ENCODE measurements at regions not wholly inside any gene's neighbourhood (a gene's known extent, or its start where the extent isn't known, plus 50 kb on each side); places are given as distances from the start of the nearest gene placed in this dataset.

DNA sequence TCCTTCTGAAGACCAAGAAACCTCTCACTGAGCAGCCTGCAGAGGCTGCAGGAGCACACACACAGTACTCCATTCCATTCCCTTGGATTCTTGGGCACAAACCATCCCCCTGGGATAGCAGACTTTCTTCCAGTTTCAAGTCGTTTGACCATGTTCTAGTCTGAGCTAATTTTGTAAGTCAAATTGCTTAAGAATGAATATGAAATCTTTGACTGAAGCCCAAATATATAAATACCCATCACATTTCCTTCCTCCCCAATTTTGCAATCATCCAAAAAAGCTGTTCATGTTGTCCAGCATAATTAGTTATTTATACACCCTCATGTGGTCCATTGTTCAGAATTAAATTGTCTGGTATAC, 231.2 kb upstream of the TPRG1 start:
- ChIA-PET POLR2A (interaction anchor here (0.6 kb wide), 1 partner anchor 168 kb away, joined by 3 read pairs; no protein-coding TSS in a partner anchor), CTCF (interaction anchor here (0.6 to 1.2 kb wide), 3 partner anchors 14 to 374 kb away, joined by 3 to 5 read pairs (median 4); no protein-coding TSS in a partner anchor)
- H3K36me3 Mint-ChIP-seq (ENCODE audit: low read depth), result no peaks in the 10 kb centered on the region
- H3K4me3 Mint-ChIP-seq, result no peak overlapping the region
- H3K27ac Mint-ChIP-seq, result no peak overlapping the region
- peaks cover 7% of the 10 kb centered on the region for H3K27me3 Mint-ChIP-seq (ENCODE audit: low read depth)
- no peaks in the 10 kb centered on the region for H3K9me3 Mint-ChIP-seq (ENCODE audit: insufficient read depth)
- ATAC-seq (no peak), DNase-seq (no peak)
- H3K4me1 Mint-ChIP-seq (ENCODE audit: low read depth), result no peaks in the 10 kb centered on the region

DNA sequence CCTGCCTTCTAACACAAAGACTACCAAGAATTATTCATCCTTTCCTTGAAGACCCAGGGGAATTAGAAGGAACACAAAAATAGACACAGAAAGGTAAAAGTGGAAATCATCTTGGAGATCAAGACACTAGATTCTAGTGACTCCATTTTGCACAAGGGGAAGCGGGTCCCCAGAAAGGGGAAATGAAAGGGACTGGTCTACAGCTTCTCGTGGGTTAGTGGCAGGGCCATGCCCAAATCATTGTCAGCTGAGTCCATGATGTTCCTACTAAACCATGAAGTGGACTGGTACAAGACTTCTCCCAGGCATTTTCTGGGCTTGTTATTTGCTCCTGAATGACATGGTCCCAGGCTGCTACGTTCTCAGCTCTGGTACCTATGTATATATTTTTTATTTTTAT, 230.7 kb upstream of the TPRG1 start:
- POLR2A ChIA-PET, result interaction anchor here (0.6 kb wide), 1 partner anchor 169 kb away, joined by 3 read pairs; no protein-coding TSS in a partner anchor
- H3K4me1 Mint-ChIP-seq (ENCODE audit: low read depth), result no peaks in the 10 kb centered on the region
- peaks cover 7% of the 10 kb centered on the region for H3K27me3 Mint-ChIP-seq (ENCODE audit: low read depth)
- H3K27ac Mint-ChIP-seq, result no peak overlapping the region
- H3K4me3 Mint-ChIP-seq, result no peak overlapping the region
- no peaks in the 10 kb centered on the region for H3K36me3 Mint-ChIP-seq (ENCODE audit: low read depth)
- DNase-seq (no peak), ATAC-seq (no peak)
- CTCF ChIA-PET, result interaction anchor here (0.6 to 1.2 kb wide), 3 partner anchors 14 to 375 kb away, joined by 3 to 5 read pairs (median 4); no protein-coding TSS in a partner anchor
- no peaks in the 10 kb centered on the region for H3K9me3 Mint-ChIP-seq (ENCODE audit: insufficient read depth)

DNA sequence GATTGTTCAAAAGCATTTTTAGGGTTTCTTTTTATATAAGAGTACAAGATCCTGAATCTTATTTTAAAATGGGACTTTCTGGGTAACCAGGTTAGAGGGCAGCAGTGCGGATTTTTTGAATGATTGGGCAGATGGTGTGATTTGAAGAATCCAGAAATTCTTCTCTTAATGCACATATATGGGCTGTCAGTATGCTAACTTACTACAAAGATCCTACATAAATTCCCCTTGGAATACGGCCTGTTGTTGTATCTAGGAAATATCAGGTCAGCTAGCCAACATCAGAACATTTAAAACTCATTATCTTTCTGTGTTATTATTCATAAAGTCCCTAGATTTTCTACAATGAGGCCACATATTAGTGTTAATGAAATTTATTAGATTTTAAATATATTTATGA, 229.6 kb upstream of the TPRG1 start:
- Mint-ChIP-seq H3K27ac (no peak overlapping the region), H3K4me3 (no peak overlapping the region), H3K36me3 (ENCODE audit: low read depth) (no peaks in the 10 kb centered on the region), H3K27me3 (ENCODE audit: low read depth) (peaks cover 7% of the 10 kb centered on the region), H3K9me3 (ENCODE audit: insufficient read depth) (no peaks in the 10 kb centered on the region), H3K4me1 (ENCODE audit: low read depth) (no peaks in the 10 kb centered on the region)
- no peak for DNase-seq
- CTCF ChIA-PET, result interaction anchor here (0.9 to 20.0 kb wide), 2 partner anchors 1202 to 1205 kb away, joined by 4 to 552 read pairs; no protein-coding TSS in a partner anchor
- ATAC-seq, result no peak
- POLR2A ChIA-PET, result no interaction called here

DNA sequence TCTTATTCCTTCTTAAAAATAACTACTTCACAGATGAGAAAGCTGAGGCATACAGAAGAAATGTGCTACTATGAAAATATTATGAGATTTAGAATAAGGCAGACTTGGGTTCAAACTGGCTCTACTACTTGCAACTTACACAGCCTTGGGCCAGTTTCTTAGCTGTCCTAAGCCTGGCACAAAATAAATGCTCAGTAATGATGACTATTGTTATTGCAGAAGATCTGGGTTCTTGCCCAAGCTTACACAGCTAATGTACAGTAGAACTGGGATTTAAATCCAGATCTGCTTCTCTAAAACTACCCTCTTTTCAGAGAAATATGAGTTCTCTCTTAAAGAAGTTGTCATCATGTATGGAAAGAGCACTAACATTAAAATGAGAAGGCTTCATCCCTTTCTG, 228.2 kb upstream of the TPRG1 start:
- H3K4me3 Mint-ChIP-seq, result no peak overlapping the region
- ChIA-PET CTCF (interaction anchor here (0.8 to 20.0 kb wide), 5 partner anchors 8 to 1206 kb away, joined by 3 to 552 read pairs (median 4); no protein-coding TSS in a partner anchor), POLR2A (interaction anchor here (0.6 kb wide), 2 partner anchors 95 to 198 kb away, joined by 3 to 4 read pairs; no protein-coding TSS in a partner anchor)
- ATAC-seq (no peak), DNase-seq (no peak)
- peaks cover 7% of the 10 kb centered on the region for H3K27me3 Mint-ChIP-seq (ENCODE audit: low read depth)
- H3K4me1 Mint-ChIP-seq (ENCODE audit: low read depth), result no peaks in the 10 kb centered on the region
- no peaks in the 10 kb centered on the region for H3K36me3 Mint-ChIP-seq (ENCODE audit: low read depth)
- H3K27ac Mint-ChIP-seq, result no peak overlapping the region
- no peaks in the 10 kb centered on the region for H3K9me3 Mint-ChIP-seq (ENCODE audit: insufficient read depth)

DNA sequence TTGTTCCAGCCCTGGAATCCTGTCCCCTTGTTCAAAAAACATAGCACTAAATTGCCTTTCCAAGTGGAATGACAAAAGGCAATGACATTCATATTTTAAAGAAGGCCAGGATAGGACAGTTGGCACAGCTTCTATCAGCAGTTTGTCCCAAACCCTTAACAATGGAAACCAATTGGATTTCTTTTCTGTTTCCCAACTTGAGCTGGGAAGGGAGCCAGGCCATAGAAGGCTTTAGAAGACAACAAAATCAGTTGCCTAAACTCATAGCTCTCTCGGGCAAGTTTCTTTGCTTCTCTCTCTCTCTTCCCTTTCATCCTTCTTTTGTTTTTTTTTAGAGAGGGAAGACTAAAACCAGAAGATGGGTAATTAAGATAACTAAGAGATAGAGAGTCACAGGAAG, 227.7 kb upstream of the TPRG1 start:
- Mint-ChIP-seq H3K36me3 (ENCODE audit: low read depth) (no peaks in the 10 kb centered on the region), H3K9me3 (ENCODE audit: insufficient read depth) (no peaks in the 10 kb centered on the region), H3K4me1 (ENCODE audit: low read depth) (no peaks in the 10 kb centered on the region), H3K4me3 (no peak overlapping the region), H3K27me3 (ENCODE audit: low read depth) (peaks cover 7% of the 10 kb centered on the region), H3K27ac (no peak overlapping the region)
- POLR2A ChIA-PET, result interaction anchor here (1.3 kb wide), 1 partner anchor 1204 kb away, joined by 3 read pairs; no protein-coding TSS in a partner anchor
- CTCF ChIA-PET, result interaction anchor here (0.8 to 20.0 kb wide), 4 partner anchors 9 to 1206 kb away, joined by 3 to 552 read pairs (median 26); no protein-coding TSS in a partner anchor
- ATAC-seq (no peak), DNase-seq (no peak)

DNA sequence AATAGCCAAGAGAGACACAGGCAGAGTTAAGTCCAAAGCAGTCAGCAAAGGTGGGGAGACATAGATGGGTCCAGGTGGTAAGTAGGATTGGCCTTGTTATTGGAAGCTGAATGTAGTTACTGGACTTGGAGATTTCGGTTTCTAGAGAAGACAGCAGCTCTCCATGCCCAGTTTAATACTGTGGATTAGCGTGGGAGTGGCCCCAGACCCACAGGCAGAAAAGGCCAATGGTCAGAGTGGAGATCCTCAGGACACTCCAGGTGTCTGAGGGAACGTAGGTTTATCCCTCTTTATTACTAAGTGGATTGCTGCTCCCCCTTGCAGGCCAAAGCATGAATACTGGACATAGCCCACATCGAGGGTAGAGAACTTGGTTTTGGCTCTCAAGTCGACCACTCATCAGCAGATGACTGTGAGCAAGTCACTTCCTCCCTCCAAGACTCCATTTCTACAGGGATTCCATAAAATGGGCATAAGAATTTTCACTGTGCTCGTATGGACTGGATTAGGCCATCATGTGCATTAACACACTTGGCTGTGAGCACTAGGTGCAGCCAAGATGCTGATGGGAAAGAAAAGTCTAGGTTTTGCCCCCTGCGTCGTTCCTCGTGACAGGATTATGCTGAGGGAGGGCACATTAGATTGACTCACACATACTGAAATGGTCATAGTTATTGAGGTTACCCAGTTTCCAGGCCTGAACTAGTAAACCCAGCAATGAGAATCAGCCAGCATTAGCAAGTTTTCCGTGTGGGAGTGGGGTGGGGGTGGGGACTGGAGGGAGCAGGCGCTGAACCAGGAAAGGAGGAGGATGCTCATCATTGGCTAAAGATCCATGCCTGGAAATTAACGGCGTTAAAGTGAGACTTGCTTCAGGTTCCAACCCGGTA, 225.2 kb upstream of the TPRG1 start:
- no peak for DNase-seq
- no peak overlapping the region for H3K4me3 Mint-ChIP-seq
- ChIA-PET POLR2A (no interaction called here), CTCF (interaction anchor here (0.6 to 20.0 kb wide), 4 partner anchors 9 to 1209 kb away, joined by 3 to 552 read pairs (median 28); no protein-coding TSS in a partner anchor)
- H3K27me3 Mint-ChIP-seq (ENCODE audit: low read depth), result peaks cover 3% of the 10 kb centered on the region
- peaks cover 8% of the 10 kb centered on the region for H3K4me1 Mint-ChIP-seq (ENCODE audit: low read depth)
- no peak for ATAC-seq
- H3K36me3 Mint-ChIP-seq (ENCODE audit: low read depth), result no peaks in the 10 kb centered on the region
- H3K27ac Mint-ChIP-seq, result no peak overlapping the region
- H3K9me3 Mint-ChIP-seq (ENCODE audit: insufficient read depth), result no peaks in the 10 kb centered on the region

DNA sequence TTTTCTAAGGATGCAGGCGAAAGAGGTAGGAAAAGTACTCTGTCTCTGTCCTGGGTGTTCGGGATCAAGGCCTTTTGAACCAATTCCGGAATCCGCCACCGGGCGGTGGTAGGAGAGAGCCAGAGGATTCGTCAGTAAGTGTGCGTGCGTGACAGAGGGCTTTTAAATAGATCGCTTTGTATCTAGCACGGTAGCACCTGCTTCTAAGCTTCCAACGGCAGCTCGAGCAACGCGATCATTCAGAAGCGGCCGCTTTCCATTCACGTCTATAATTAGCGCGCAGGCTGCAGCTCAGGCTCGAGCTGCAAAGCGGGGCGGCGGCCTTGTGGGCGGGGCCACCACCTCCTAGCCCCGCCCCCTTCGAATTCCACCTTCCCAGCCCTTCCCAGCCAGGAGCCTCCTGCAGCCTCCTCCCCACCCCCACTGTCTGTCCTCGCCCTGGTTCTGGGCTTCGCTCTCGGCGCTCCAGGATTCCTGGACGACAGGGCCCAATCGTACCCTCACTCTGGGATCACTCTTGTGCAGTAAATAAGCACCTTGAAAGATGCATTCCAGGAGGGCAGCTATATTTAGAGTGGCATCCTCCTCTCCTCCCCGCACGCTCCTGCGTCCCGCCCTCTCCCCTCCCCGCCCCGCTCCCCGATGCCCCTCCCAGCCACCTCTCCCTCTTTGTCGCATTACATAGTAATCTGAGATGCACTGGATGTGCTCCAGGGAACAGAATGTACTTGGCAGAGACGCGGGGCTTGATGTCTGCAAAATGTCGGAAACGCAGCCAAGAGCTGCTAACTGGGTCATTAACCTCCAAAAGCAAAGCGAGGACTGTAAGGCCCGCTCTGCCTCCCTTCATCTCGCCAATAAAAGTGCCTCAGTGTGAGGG, 224.1 kb upstream of the TPRG1 start:
- Mint-ChIP-seq H3K4me3 (peak overlapping the region; percentile 27), H3K27ac (no peak overlapping the region), H3K36me3 (ENCODE audit: low read depth) (no peaks in the 10 kb centered on the region), H3K4me1 (ENCODE audit: low read depth) (peaks cover 8% of the 10 kb centered on the region), H3K9me3 (ENCODE audit: insufficient read depth) (no peaks in the 10 kb centered on the region), H3K27me3 (ENCODE audit: low read depth) (peaks cover 3% of the 10 kb centered on the region)
- ATAC-seq, result peak; percentile 49
- POLR2A ChIA-PET, result no interaction called here
- CTCF ChIA-PET, result interaction anchor here (1.2 to 20.0 kb wide), 3 partner anchors 8 to 1210 kb away, joined by 7 to 552 read pairs (median 50); no protein-coding TSS in a partner anchor
- peak; percentile 47 for DNase-seq

DNA sequence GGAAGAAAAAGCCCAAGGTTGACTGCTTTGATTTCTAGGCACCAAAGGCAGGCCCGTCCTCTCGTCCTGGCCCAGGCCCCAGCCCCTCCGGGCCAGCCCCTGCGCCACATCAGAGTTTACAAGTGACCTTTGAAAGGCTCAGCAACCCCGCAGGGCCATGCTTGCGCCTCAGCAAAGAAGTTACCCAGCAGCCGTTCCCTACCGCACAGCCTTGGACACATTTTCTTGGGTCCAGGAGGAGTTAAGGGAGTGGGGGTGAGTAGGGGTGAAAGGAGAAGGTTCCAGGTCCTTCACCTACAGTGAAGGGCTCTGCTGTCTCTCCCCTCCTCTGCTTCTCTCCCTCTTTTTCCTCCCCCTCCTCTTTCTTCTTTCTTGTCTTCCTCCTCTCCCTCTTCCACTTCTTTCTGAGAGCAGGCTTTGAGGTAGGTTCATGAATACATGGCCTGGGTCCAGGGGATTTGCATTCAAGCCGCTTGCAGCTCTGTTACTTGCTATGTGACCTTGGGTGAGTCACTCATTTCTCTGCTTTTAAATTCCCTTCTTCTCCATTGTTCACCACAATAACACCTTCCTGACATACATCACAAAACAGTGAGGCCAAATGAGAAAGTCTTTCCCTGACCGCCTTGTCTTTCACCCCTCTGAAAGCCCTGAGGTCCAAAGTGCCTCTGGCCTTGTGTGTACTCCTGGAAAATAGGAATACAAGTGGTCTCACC, 223.3 kb upstream of the TPRG1 start:
- CTCF ChIA-PET, result interaction anchor here (20.0 kb wide), 1 partner anchor 1211 kb away, joined by 552 read pairs; no protein-coding TSS in a partner anchor
- no peak for DNase-seq
- peaks cover 8% of the 10 kb centered on the region for H3K4me1 Mint-ChIP-seq (ENCODE audit: low read depth)
- POLR2A ChIA-PET, result no interaction called here
- ATAC-seq, result no peak
- no peak overlapping the region for H3K4me3 Mint-ChIP-seq
- H3K9me3 Mint-ChIP-seq (ENCODE audit: insufficient read depth), result no peaks in the 10 kb centered on the region
- H3K36me3 Mint-ChIP-seq (ENCODE audit: low read depth), result no peaks in the 10 kb centered on the region
- H3K27ac Mint-ChIP-seq, result no peak overlapping the region
- peaks cover 3% of the 10 kb centered on the region for H3K27me3 Mint-ChIP-seq (ENCODE audit: low read depth)

DNA sequence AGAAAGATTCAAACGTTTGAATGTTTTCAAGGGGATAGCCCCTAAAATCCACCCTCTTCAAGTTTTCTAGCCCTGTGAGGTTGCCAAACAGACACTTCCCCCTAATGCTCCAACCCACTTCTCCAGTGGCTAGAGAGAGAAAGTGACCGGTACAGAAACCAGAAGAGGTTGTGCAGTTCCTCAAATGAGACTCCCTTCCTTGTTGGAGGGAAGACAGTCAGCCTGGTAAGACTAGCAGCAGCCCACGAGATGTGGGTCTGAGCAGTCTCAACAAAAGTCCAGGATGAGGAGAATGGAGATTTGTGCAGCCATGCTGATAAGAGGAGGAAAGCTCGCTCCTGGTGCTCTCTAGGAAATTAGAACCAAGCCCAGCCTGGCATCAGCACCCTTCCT, 222.8 kb upstream of the TPRG1 start:
- Mint-ChIP-seq H3K9me3 (ENCODE audit: insufficient read depth) (no peaks in the 10 kb centered on the region), H3K4me3 (no peak overlapping the region), H3K4me1 (ENCODE audit: low read depth) (peaks cover 8% of the 10 kb centered on the region), H3K27me3 (ENCODE audit: low read depth) (peaks cover 3% of the 10 kb centered on the region), H3K27ac (no peak overlapping the region), H3K36me3 (ENCODE audit: low read depth) (no peaks in the 10 kb centered on the region)
- no peak for DNase-seq
- POLR2A ChIA-PET, result no interaction called here
- ATAC-seq, result no peak
- CTCF ChIA-PET, result interaction anchor here (20.0 kb wide), 1 partner anchor 1211 kb away, joined by 552 read pairs; no protein-coding TSS in a partner anchor

DNA sequence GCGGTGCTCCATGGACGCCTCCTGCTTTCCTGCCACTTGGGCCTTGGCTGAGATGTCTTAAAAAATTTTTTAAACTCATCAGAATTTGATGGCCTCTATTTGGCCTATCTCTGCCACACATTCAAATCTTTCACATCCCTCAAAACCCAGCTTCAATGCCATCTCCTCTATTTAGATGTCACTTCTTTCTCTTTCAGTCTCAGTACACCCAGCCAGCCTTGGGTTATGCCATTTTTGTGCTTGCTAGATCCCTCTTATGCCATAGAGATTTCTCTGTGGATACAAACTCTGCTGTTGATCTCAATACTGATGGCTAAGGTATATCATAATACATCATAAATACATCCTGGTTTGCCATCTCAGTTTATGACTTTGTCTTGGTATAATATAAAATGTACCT, 222.3 kb upstream of the TPRG1 start:
- no peak overlapping the region for H3K4me3 Mint-ChIP-seq
- no peaks in the 10 kb centered on the region for H3K9me3 Mint-ChIP-seq (ENCODE audit: insufficient read depth)
- POLR2A ChIA-PET, result no interaction called here
- H3K27me3 Mint-ChIP-seq (ENCODE audit: low read depth), result peaks cover 3% of the 10 kb centered on the region
- H3K27ac Mint-ChIP-seq, result no peak overlapping the region
- H3K4me1 Mint-ChIP-seq (ENCODE audit: low read depth), result peaks cover 8% of the 10 kb centered on the region
- DNase-seq (no peak), ATAC-seq (no peak)
- no peaks in the 10 kb centered on the region for H3K36me3 Mint-ChIP-seq (ENCODE audit: low read depth)
- CTCF ChIA-PET, result interaction anchor here (20.0 kb wide), 1 partner anchor 1212 kb away, joined by 552 read pairs; no protein-coding TSS in a partner anchor

DNA sequence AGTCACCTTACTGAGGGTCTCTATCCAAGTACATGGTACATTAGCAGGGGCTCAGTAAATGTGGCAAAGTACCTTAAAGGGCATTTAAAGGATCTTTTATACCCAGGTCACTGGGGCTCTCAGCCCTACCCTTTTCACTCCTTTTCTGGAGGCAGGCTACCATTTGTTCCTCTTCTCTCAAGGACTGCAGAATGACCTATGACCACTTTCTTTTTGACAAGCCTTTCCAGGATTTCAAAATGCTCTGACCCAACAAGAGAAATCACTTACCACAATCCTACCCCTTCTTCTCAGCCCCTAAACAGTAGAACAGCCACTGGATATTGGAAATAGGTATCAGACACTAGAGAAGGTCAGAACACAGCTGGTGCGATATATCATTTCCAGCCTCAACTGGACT, 221.8 kb upstream of the TPRG1 start:
- no peak overlapping the region for H3K4me3 Mint-ChIP-seq
- ATAC-seq, result no peak
- no peaks in the 10 kb centered on the region for H3K36me3 Mint-ChIP-seq (ENCODE audit: low read depth)
- DNase-seq, result no peak
- H3K4me1 Mint-ChIP-seq (ENCODE audit: low read depth), result peaks cover 8% of the 10 kb centered on the region
- no peaks in the 10 kb centered on the region for H3K9me3 Mint-ChIP-seq (ENCODE audit: insufficient read depth)
- peaks cover 3% of the 10 kb centered on the region for H3K27me3 Mint-ChIP-seq (ENCODE audit: low read depth)
- H3K27ac Mint-ChIP-seq, result no peak overlapping the region
- POLR2A ChIA-PET, result no interaction called here
- CTCF ChIA-PET, result interaction anchor here (1.8 to 20.0 kb wide), 3 partner anchors 92 to 1212 kb away, joined by 17 to 552 read pairs (median 173); no protein-coding TSS in a partner anchor
